H9 (cell line): ENCODE measurements at regions not wholly inside any gene's neighbourhood (a gene's known extent, or its start where the extent isn't known, plus 50 kb on each side); places are given as distances from the start of the nearest gene placed in this dataset.

Source experiments
- DNase-seq: peaks from one replicate; pipeline ENCODE4 v3.0.0-alpha.2; 2017
- H2AFZ ChIP-seq: one replicate; pipeline ENCODE4 v1.6.1; 2013; ENCODE audit warnings: mild to moderate bottlenecking, low read length, control low read depth, moderate library complexity
- H2AK5ac ChIP-seq: 2 replicates; pipeline ENCODE4 v1.6.1; 2013; ENCODE audit warnings: low read length, control low read depth, mixed read lengths; ENCODE audit not compliant: insufficient read length
- H2BK120ac ChIP-seq: one replicate; pipeline ENCODE4 v1.6.1; 2013; ENCODE audit warnings: low read depth, mild to moderate bottlenecking, low read length, control low read depth, inconsistent platforms; ENCODE audit not compliant: poor library complexity, severe bottlenecking
- H2BK12ac ChIP-seq: 2 replicates; pipeline ENCODE4 v1.6.1; 2013; ENCODE audit warnings: low read length, control low read depth, mixed read lengths, low read depth; ENCODE audit not compliant: insufficient read length
- H2BK15ac ChIP-seq: 2 replicates; pipeline ENCODE4 v1.6.1; 2013; ENCODE audit warnings: low read depth, low read length, control low read depth
- H2BK20ac ChIP-seq: one replicate; pipeline ENCODE4 v1.6.1; 2013; ENCODE audit warnings: low read depth, mild to moderate bottlenecking, low read length, control low read depth, inconsistent platforms; ENCODE audit not compliant: poor library complexity, severe bottlenecking
- H2BK5ac ChIP-seq: 2 replicates; pipeline ENCODE4 v1.6.1; 2013; ENCODE audit warnings: low read length, control low read depth, mixed read lengths; ENCODE audit not compliant: insufficient read length
- H3K14ac ChIP-seq: 2 replicates; pipeline ENCODE4 v1.6.1; 2013; ENCODE audit warnings: low read length, control low read depth; ENCODE audit not compliant: insufficient read depth
- H3K18ac ChIP-seq: 2 replicates; pipeline ENCODE4 v1.6.1; 2013; ENCODE audit warnings: low read depth, mild to moderate bottlenecking, mixed read lengths, low read length, control low read depth; ENCODE audit not compliant: insufficient read length
- H3K23ac ChIP-seq: 2 replicates; pipeline ENCODE4 v1.6.1; 2013; ENCODE audit warnings: low read length, control low read depth, mixed read lengths, low read depth; ENCODE audit not compliant: insufficient read length
- H3K23me2 ChIP-seq: 2 replicates; pipeline ENCODE4 v1.6.1; 2013; ENCODE audit warnings: low read depth, mild to moderate bottlenecking, mixed read lengths, low read length, control low read depth; ENCODE audit not compliant: insufficient read length, poor library complexity, severe bottlenecking
- H3K27ac ChIP-seq: 2 replicates; pipeline ENCODE4 v1.5.1; 2013; ENCODE audit warnings: low read length, control low read depth, mixed read lengths, low read depth; ENCODE audit not compliant: insufficient read length
- H3K27me3 ChIP-seq: 2 replicates; pipeline ENCODE4 v1.6.1; 2013; ENCODE audit warnings: low read length, control low read depth, inconsistent platforms; ENCODE audit not compliant: insufficient read depth
- H3K4ac ChIP-seq: 2 replicates; pipeline ENCODE4 v1.6.1; 2013; ENCODE audit warnings: low read depth, mild to moderate bottlenecking, control low read depth, inconsistent platforms, low read length, moderate library complexity
- H3K4me1 ChIP-seq: 2 replicates; pipeline ENCODE4 v1.6.1; 2013; ENCODE audit warnings: low read length, control low read depth, inconsistent platforms; ENCODE audit not compliant: insufficient read depth
- H3K4me2 ChIP-seq: 2 replicates; pipeline ENCODE4 v1.6.1; 2013; ENCODE audit warnings: low read length, control low read depth, mixed read lengths; ENCODE audit not compliant: insufficient read length, insufficient read depth
- H3K56ac ChIP-seq: 2 replicates; pipeline ENCODE4 v1.6.1; 2013; ENCODE audit warnings: low read depth, mild to moderate bottlenecking, mixed read lengths, low read length, control low read depth; ENCODE audit not compliant: insufficient read length
- H3K79me1 ChIP-seq: 2 replicates; pipeline ENCODE4 v1.6.1; 2013; ENCODE audit warnings: low read depth, mild to moderate bottlenecking, moderate library complexity, low read length, control low read depth, inconsistent platforms; ENCODE audit not compliant: insufficient read depth, poor library complexity, severe bottlenecking
- H3K79me2 ChIP-seq: 2 replicates; pipeline ENCODE4 v1.6.1; 2013; ENCODE audit warnings: low read length, control low read depth, inconsistent platforms; ENCODE audit not compliant: insufficient read depth
- H3K9ac ChIP-seq: 2 replicates; pipeline ENCODE4 v1.6.1; 2013; ENCODE audit warnings: low read length, control low read depth, mixed read lengths; ENCODE audit not compliant: insufficient read length; ENCODE audit errors: extremely low read depth
- H3K9me3 ChIP-seq: one replicate; pipeline ENCODE4 v1.6.1; 2013; ENCODE audit warnings: low read depth, low read length, inconsistent platforms; ENCODE audit not compliant: control insufficient read depth
- H3T11ph ChIP-seq: one replicate; pipeline ENCODE4 v1.6.1; 2013; ENCODE audit warnings: mild to moderate bottlenecking, low read length, control low read depth, inconsistent platforms
- H4K20me1 ChIP-seq: one replicate; pipeline ENCODE4 v1.6.1; 2013; ENCODE audit not compliant: control insufficient read depth, insufficient read length, insufficient read depth
- H4K5ac ChIP-seq: 2 replicates; pipeline ENCODE4 v1.6.1; 2013; ENCODE audit warnings: low read depth, mild to moderate bottlenecking, mixed read lengths, low read length, control low read depth; ENCODE audit not compliant: insufficient read length
- H4K8ac ChIP-seq: replicated peaks from 2 replicates; pipeline ENCODE4 v1.6.1; 2013; ENCODE audit warnings: low read length, control low read depth, mixed read lengths, low read depth; ENCODE audit not compliant: insufficient read length
- H4K91ac ChIP-seq: 2 replicates; pipeline ENCODE4 v1.6.1; 2013; ENCODE audit warnings: low read depth, mild to moderate bottlenecking, moderate library complexity, mixed read lengths, low read length, control low read depth; ENCODE audit not compliant: insufficient read length
- H3K27ac Mint-ChIP-seq, 3 experiments: 2 replicates in 2 of 3; 3 replicates in 1 of 3; pipeline ENCODE4 v1.8.0; 2020 to 2021; ENCODE audit warnings: mixed read lengths in 3 of 3, mild to moderate bottlenecking in 1 of 3, moderate library complexity in 1 of 3
- H3K27me3 Mint-ChIP-seq: 2 replicates; pipeline ENCODE4 v1.8.0; 2021; ENCODE audit warnings: low read depth, mild to moderate bottlenecking, moderate library complexity, mixed read lengths
- H3K36me3 Mint-ChIP-seq, 3 experiments: 2 replicates in 2 of 3; 3 replicates in 1 of 3; pipeline ENCODE4 v1.8.0; 2020 to 2021; ENCODE audit warnings: low read depth in 3 of 3, mixed read lengths in 3 of 3; ENCODE audit not compliant: insufficient read depth in 1 of 3
- H3K4me1 Mint-ChIP-seq, 2 experiments: 2 replicates each; pipeline ENCODE4 v1.8.0; 2020; ENCODE audit warnings: mixed read lengths in 2 of 2
- H3K4me3 Mint-ChIP-seq, 2 experiments: 2 replicates in 1 of 2; 3 replicates in 1 of 2; pipeline ENCODE4 v1.8.0; 2020 to 2021; ENCODE audit warnings: mild to moderate bottlenecking in 2 of 2, mixed read lengths in 2 of 2, moderate library complexity in 1 of 2
- H3K9me3 Mint-ChIP-seq, 2 experiments: 2 replicates in 1 of 2; 3 replicates in 1 of 2; pipeline ENCODE4 v1.8.0; 2020; ENCODE audit warnings: mild to moderate bottlenecking in 2 of 2, mixed read lengths in 2 of 2, moderate library complexity in 1 of 2
- WGBS: extraction: QIAGEN DNeasy Blood & Tissue Kit; methylation state at CpG from one replicate; pipeline ENCODE4 v1.1.7; 2013; ENCODE audit warnings: missing lambda C conversion rate, low lambda C conversion rate, mixed read lengths; ENCODE audit not compliant: insufficient read length; ENCODE audit errors: extremely low coverage; 5-methylcytosine and 5-hydroxymethylcytosine counted together
- TF ChIP-seq, protein P1 (sequence below): fragments of 200-600 bp; sonication (generic); conservative IDR thresholded peaks from 3 replicates; pipeline ENCODE4 v1.8.0; 2021; ENCODE audit warnings: antibody characterized with exemption, mild to moderate bottlenecking

DNA sequence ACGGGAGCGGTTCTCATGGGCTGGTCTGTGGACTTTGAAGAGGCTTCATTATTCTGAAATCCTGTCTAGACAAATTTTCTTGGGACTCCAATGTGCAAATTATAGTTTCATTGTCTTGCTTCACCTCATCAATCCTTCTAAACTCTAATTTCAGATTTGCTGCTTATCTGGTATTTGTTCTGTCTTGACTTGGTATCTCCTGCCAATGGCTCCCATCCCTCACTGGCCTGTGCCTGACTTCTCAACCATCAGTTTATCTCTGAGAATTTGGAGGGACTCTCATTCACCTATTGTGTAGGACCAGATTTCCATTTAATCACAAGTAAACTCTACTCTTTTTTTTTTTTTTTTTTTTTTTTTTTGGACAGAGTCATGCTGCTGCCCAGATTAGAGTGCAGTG is 960.2 kb upstream of the NR2F2 start:
- H3K18ac ChIP-seq: no peak overlapping the region
- H3K9me3 Mint-ChIP-seq: no peaks in the 10 kb centered on the region
- no peaks in the 10 kb centered on the region for H3K79me1 ChIP-seq
- no peak overlapping the region for H3K27ac ChIP-seq
- H2BK5ac ChIP-seq: no peak overlapping the region
- H2BK12ac ChIP-seq: no peak overlapping the region
- no peak overlapping the region for H3K4me3 Mint-ChIP-seq
- no peak overlapping the region for H2BK15ac ChIP-seq
- no peaks in the 10 kb centered on the region; the same call in 1 of the 2 replicates for H3K27me3 ChIP-seq
- no peaks in the 10 kb centered on the region for H3K23me2 ChIP-seq
- H3K27me3 Mint-ChIP-seq: no peaks in the 10 kb centered on the region
- no peak overlapping the region for H3T11ph ChIP-seq
- no peak overlapping the region for H3K4me2 ChIP-seq
- H2BK120ac ChIP-seq: no peak overlapping the region
- DNase-seq: no peak
- H4K91ac ChIP-seq: no peak overlapping the region
- H3K36me3 Mint-ChIP-seq: no peaks in the 10 kb centered on the region
- no peaks in the 10 kb centered on the region for H4K20me1 ChIP-seq
- H3K14ac ChIP-seq: no peak overlapping the region
- no CpG with 5 or more reads among the region's 2 CpGs for WGBS
- H3K9me3 ChIP-seq: no peaks in the 10 kb centered on the region
- no peak overlapping the region for H3K27ac Mint-ChIP-seq
- H3K23ac ChIP-seq: no peak overlapping the region
- no peak overlapping the region for H2BK20ac ChIP-seq
- H2AK5ac ChIP-seq: no peak overlapping the region
- TF ChIP-seq, protein P1, sequence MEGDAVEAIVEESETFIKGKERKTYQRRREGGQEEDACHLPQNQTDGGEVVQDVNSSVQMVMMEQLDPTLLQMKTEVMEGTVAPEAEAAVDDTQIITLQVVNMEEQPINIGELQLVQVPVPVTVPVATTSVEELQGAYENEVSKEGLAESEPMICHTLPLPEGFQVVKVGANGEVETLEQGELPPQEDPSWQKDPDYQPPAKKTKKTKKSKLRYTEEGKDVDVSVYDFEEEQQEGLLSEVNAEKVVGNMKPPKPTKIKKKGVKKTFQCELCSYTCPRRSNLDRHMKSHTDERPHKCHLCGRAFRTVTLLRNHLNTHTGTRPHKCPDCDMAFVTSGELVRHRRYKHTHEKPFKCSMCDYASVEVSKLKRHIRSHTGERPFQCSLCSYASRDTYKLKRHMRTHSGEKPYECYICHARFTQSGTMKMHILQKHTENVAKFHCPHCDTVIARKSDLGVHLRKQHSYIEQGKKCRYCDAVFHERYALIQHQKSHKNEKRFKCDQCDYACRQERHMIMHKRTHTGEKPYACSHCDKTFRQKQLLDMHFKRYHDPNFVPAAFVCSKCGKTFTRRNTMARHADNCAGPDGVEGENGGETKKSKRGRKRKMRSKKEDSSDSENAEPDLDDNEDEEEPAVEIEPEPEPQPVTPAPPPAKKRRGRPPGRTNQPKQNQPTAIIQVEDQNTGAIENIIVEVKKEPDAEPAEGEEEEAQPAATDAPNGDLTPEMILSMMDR: no peak
- H4K5ac ChIP-seq: no peak overlapping the region
- H3K9ac ChIP-seq: no peak overlapping the region
- H3K79me2 ChIP-seq: no peaks in the 10 kb centered on the region
- no peak overlapping the region for H2AFZ ChIP-seq
- no peaks in the 10 kb centered on the region for H3K4me1 Mint-ChIP-seq
- H4K8ac ChIP-seq: no peak overlapping the region
- H3K56ac ChIP-seq: no peak overlapping the region
- no peak overlapping the region for H3K4ac ChIP-seq
- H3K4me1 ChIP-seq: no peaks in the 10 kb centered on the region; the same call in 1 of the 2 replicates
